DMS153 treated with DMSO at 0.1 percent for 48 hours (cell line): ENCODE measurements at regions not wholly inside any gene's neighbourhood (a gene's known extent, or its start where the extent isn't known, plus 50 kb on each side); places are given as distances from the start of the nearest gene placed in this dataset.
"Not testable (repeated sequence)": the region's sequence is repeated elsewhere in the genome, so short reads cannot be mapped to it uniquely, and the experiment has no call there.

ENCODE experiments used
- DNase-seq: peaks from one replicate; lab custom pipeline; 2025; ENCODE audit not compliant: unreplicated experiment; lab: John Stamatoyannopoulos, UW

- no peak for DNase-seq
These were observed 159.3 kb upstream of the NR2F2 start for GRCh38 chr15:96170979-96171739.

GRCh38 chr15:96171853-96172296 is 158.6 kb upstream of the NR2F2 start:
- no peak for DNase-seq

- DNase-seq = no peak
These were observed 158.1 kb upstream of the NR2F2 start for GRCh38 chr15:96172417-96172816.

GRCh38 chr15:96176831-96177230 is 153.7 kb upstream of the NR2F2 start:
- no peak for DNase-seq

- no peak for DNase-seq
These were observed 153.2 kb upstream of the NR2F2 start for GRCh38 chr15:96177279-96177678.

GRCh38 chr15:96180087-96180748 is 150.3 kb upstream of the NR2F2 start:
- no peak for DNase-seq

- DNase-seq = no peak
These were observed 149.3 kb upstream of the NR2F2 start for GRCh38 chr15:96181217-96181616.

- DNase-seq = no peak
These were observed 148.6 kb upstream of the NR2F2 start for GRCh38 chr15:96181873-96182301.

- no peak for DNase-seq
These were observed 147.6 kb upstream of the NR2F2 start for GRCh38 chr15:96182736-96183513.

GRCh38 chr15:96183514-96183850 is 147.0 kb upstream of the NR2F2 start:
- no peak for DNase-seq

- DNase-seq = no peak
These were observed 146.6 kb upstream of the NR2F2 start for GRCh38 chr15:96183867-96184266.

- no peak for DNase-seq
These were observed 146.2 kb upstream of the NR2F2 start for GRCh38 chr15:96184297-96184696.

GRCh38 chr15:96186105-96186504 is 144.4 kb upstream of the NR2F2 start:
- no peak for DNase-seq

- no peak for DNase-seq
These were observed 142.9 kb upstream of the NR2F2 start for GRCh38 chr15:96187341-96188305.

- DNase-seq = no peak
These were observed 132.8 kb upstream of the NR2F2 start for GRCh38 chr15:96197721-96198120.

- no peak for DNase-seq
These were observed 131.4 kb upstream of the NR2F2 start for GRCh38 chr15:96199111-96199510.

- DNase-seq = no peak
These were observed 130.0 kb upstream of the NR2F2 start for GRCh38 chr15:96200357-96200967.

GRCh38 chr15:96201696-96202095 is 128.8 kb upstream of the NR2F2 start:
- no peak for DNase-seq

GRCh38 chr15:96205588-96205987 is 124.9 kb upstream of the NR2F2 start:
- not testable (repeated sequence) for DNase-seq

GRCh38 chr15:96207377-96208006 is 123.0 kb upstream of the NR2F2 start:
- no peak for DNase-seq
